Endothelial cell of umbilical vein (primary cell): ENCODE measurements at regions not wholly inside any gene's neighbourhood (a gene's known extent, or its start where the extent isn't known, plus 50 kb on each side); places are given as distances from the start of the nearest gene placed in this dataset.

ENCODE experiments used
- BruUV-seq: library from RNA; stranded (reverse); fragments of 400-500 nt; replicated peaks from 2 replicates; lab custom pipeline; 2021; lab: Mats Ljungman, UMichigan
- CTCF ChIA-PET: fragments of 300-600, 350-600 bp; sonication (Branson Sonifier 250); formaldehyde crosslinking; loops from one replicate; lab custom pipeline; 2021; ENCODE audit warnings: antibody characterized with exemption, inconsistent platforms; lab: Charles Lee
- POLR2A ChIA-PET: fragments of 300-600, 350-600 bp; sonication (Branson Sonifier 250); formaldehyde crosslinking; loops from one replicate; lab custom pipeline; 2021; ENCODE audit warnings: antibody characterized with exemption, inconsistent platforms; lab: Charles Lee
- DNase-seq: peaks from one replicate; pipeline ENCODE4 v3.0.0-alpha.2; 2011; ENCODE audit warnings: low read depth, low spot score
- FAIRE-seq: peaks from 2 replicates; lab custom pipeline; 2011; peaks lifted over from hg19 to GRCh38; lab: Jason Lieb, UNC
- H2AFZ ChIP-seq: 2 replicates; pipeline ENCODE4 v1.6.0; 2012; ENCODE audit warnings: low read depth, low read length, control low read depth, inconsistent platforms
- H3K27ac ChIP-seq: 2 replicates; pipeline ENCODE4 v1.5.1; 2011; ENCODE audit warnings: low read depth, mild to moderate bottlenecking, control low read depth, low read length, moderate library complexity; ENCODE audit not compliant: insufficient read depth
- H3K27me3 ChIP-seq, 2 experiments: 2 replicates each; pipeline versions ENCODE4 v1.6.0 to v1.6.1; 2011; ENCODE audit warnings: low read length in 2 of 2, mixed read lengths in 1 of 2; ENCODE audit not compliant: control insufficient read depth in 2 of 2, insufficient read depth in 2 of 2
- H3K36me3 ChIP-seq, 2 experiments: 2 replicates in 1 of 2; 3 replicates in 1 of 2; pipeline ENCODE4 v1.5.1; 2011; ENCODE audit warnings: low read length in 2 of 2, mild to moderate bottlenecking in 1 of 2, moderate library complexity in 1 of 2; ENCODE audit not compliant: control insufficient read depth in 2 of 2, insufficient read depth in 2 of 2; ENCODE audit errors: extremely low read depth in 1 of 2
- H3K4me1 ChIP-seq: 3 replicates; pipeline ENCODE4 v1.5.1; 2011; ENCODE audit warnings: mild to moderate bottlenecking, low read length; ENCODE audit not compliant: control insufficient read depth, insufficient read depth; ENCODE audit errors: extremely low read depth
- H3K4me2 ChIP-seq: 2 replicates; pipeline ENCODE4 v1.6.1; 2011; ENCODE audit warnings: low read length, control low read depth, mixed read lengths; ENCODE audit not compliant: insufficient read depth
- H3K4me3 ChIP-seq, 3 experiments: fragments of 200-600 bp in 1 of 3; sonication (generic), shearing (Covaris generic) in 1 of 3; replicated peaks in 1 of 3; 2 replicates each; pipeline ENCODE4 v1.5.1; 2011 to 2016; ENCODE audit warnings: control low read depth in 3 of 3, low read length in 3 of 3, mild to moderate bottlenecking in 2 of 3, inconsistent platforms in 1 of 3, low read depth in 1 of 3, moderate library complexity in 1 of 3; ENCODE audit not compliant: insufficient read depth in 1 of 3
- H3K79me2 ChIP-seq: 2 replicates; pipeline ENCODE4 v1.6.0; 2012; ENCODE audit warnings: low read length, inconsistent platforms; ENCODE audit not compliant: control insufficient read depth, insufficient read depth
- H3K9ac ChIP-seq: replicated peaks from 2 replicates; pipeline ENCODE3; 2011; ENCODE audit warnings: low read length, control low read depth; ENCODE audit not compliant: insufficient read depth; ENCODE audit errors: extremely low read depth
- H3K9me1 ChIP-seq: replicated peaks from 3 replicates; pipeline ENCODE4 v1.6.0; 2011; ENCODE audit warnings: mild to moderate bottlenecking, low read length; ENCODE audit not compliant: control insufficient read depth, insufficient read depth; ENCODE audit errors: extremely low read depth
- H3K9me3 ChIP-seq: replicated peaks from 2 replicates; pipeline ENCODE4 v1.5.1; 2012; ENCODE audit warnings: low read length, inconsistent platforms; ENCODE audit not compliant: control insufficient read depth, insufficient read depth
- H4K20me1 ChIP-seq: replicated peaks from 2 replicates; pipeline ENCODE3; 2011; ENCODE audit warnings: mild to moderate bottlenecking, low read length; ENCODE audit not compliant: control insufficient read depth, insufficient read depth; ENCODE audit errors: extremely low read depth
- EZH2 ChIP-seq: IDR thresholded peaks from 2 replicates; pipeline ENCODE4 v1.6.1; 2012; ENCODE audit warnings: borderline replicate concordance, low read depth, mild to moderate bottlenecking, moderate library complexity, low read length, inconsistent platforms; ENCODE audit not compliant: severe bottlenecking
- FOS ChIP-seq: IDR thresholded peaks from 2 replicates; pipeline ENCODE4 v1.6.1; 2011; ENCODE audit warnings: mild to moderate bottlenecking, low read length, moderate library complexity, borderline replicate concordance; ENCODE audit not compliant: insufficient read depth
- GATA2 ChIP-seq: IDR thresholded peaks from 2 replicates; pipeline ENCODE4 v1.7.0; 2011; ENCODE audit warnings: low read depth, mild to moderate bottlenecking, moderate library complexity, mixed read lengths, low read length; ENCODE audit not compliant: insufficient read length, insufficient read depth
- JUN ChIP-seq: IDR thresholded peaks from 2 replicates; pipeline ENCODE4 v1.6.1; 2011; ENCODE audit warnings: borderline replicate concordance, low read depth; ENCODE audit not compliant: insufficient read length, insufficient read depth
- MYC ChIP-seq: IDR thresholded peaks from one replicate; pipeline ENCODE4 v1.6.1; 2011; ENCODE audit warnings: mild to moderate bottlenecking, low read depth, low read length
- POLR2A ChIP-seq: IDR thresholded peaks from 2 replicates; pipeline ENCODE4 v1.6.1; 2012; ENCODE audit warnings: low read depth, mild to moderate bottlenecking, control low read depth, low read length
- POLR2AphosphoS5 ChIP-seq: IDR thresholded peaks from 2 replicates; pipeline ENCODE4 v1.6.1; 2012; ENCODE audit warnings: low read depth, mild to moderate bottlenecking, control low read depth, low read length, moderate library complexity; ENCODE audit not compliant: insufficient read depth
- dilution Hi-C: fragments of 300-500 bp; cut with MboI; formaldehyde crosslinking; loops from one replicate; pipeline ENCODE4 v1.15.0; 2019; ENCODE audit warnings: low sequenced_read_pairs; ENCODE audit not compliant: extremely low pct_ligation_motif_present
- intact Hi-C: fragments of 100-400 bp; cut with micrococcal nuclease; formaldehyde crosslinking; loops from one replicate; pipeline ENCODE4 v1.10.0; 2022
- TF ChIP-seq, protein P1 (sequence below), 2 donors: IDR thresholded peaks; 1 replicate in 1 of 2; 2 replicates in 1 of 2; pipeline ENCODE4 v1.5.1; 2011; ENCODE audit warnings: low read length in 2 of 2, mild to moderate bottlenecking in 2 of 2, moderate library complexity in 2 of 2, control low read depth in 1 of 2, inconsistent platforms in 1 of 2, low read depth in 1 of 2; ENCODE audit not compliant: insufficient read depth in 1 of 2; ENCODE audit errors: extremely low read depth in 1 of 2
- TF ChIP-seq, protein P2 (sequence below): IDR thresholded peaks from 2 replicates; pipeline ENCODE4 v1.6.1; 2011; ENCODE audit not compliant: insufficient read depth, insufficient read length

DNA sequence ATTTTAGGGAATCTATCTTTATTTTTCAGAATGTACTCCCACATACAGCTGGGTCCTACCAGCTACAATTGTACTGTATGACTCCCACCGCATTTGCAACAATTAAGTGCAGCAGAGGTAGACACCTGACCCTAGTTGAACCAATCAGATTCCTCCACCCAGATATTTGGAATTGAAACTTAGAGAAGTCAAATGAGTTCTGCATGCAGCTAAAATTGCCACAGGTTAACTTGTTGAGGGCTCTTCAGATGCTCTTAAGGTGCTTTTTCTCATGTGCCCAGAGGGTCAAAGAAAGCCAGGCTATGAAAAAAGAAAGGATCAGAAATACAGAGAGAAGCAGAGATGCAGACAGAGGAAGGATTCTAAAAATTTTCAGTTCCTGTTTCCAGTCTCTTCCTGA lies 68.0 kb upstream of the TES start:
- H3K27ac ChIP-seq = no peak overlapping the region
- intact Hi-C loops (no loop called here), dilution Hi-C loops (no loop called here)
- no peak overlapping the region for H2AFZ ChIP-seq
- TF ChIP-seq, protein P1, sequence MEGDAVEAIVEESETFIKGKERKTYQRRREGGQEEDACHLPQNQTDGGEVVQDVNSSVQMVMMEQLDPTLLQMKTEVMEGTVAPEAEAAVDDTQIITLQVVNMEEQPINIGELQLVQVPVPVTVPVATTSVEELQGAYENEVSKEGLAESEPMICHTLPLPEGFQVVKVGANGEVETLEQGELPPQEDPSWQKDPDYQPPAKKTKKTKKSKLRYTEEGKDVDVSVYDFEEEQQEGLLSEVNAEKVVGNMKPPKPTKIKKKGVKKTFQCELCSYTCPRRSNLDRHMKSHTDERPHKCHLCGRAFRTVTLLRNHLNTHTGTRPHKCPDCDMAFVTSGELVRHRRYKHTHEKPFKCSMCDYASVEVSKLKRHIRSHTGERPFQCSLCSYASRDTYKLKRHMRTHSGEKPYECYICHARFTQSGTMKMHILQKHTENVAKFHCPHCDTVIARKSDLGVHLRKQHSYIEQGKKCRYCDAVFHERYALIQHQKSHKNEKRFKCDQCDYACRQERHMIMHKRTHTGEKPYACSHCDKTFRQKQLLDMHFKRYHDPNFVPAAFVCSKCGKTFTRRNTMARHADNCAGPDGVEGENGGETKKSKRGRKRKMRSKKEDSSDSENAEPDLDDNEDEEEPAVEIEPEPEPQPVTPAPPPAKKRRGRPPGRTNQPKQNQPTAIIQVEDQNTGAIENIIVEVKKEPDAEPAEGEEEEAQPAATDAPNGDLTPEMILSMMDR (IDR thresholded peaks at IDR 0.05; ENCODE audit: extremely low read depth in 1 of 2, insufficient read depth in 1 of 2, low read depth in 1 of 2, low read length in 2 of 2) = no peak
- TF ChIP-seq EZH2 (no peak), JUN (no peak), GATA2 (no peak), POLR2A (no peak), MYC (no peak), POLR2AphosphoS5 (no peak), FOS (no peak)
- TF ChIP-seq, protein P2, sequence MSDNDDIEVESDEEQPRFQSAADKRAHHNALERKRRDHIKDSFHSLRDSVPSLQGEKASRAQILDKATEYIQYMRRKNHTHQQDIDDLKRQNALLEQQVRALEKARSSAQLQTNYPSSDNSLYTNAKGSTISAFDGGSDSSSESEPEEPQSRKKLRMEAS = no peak
- H3K9ac ChIP-seq = no peak overlapping the region
- FAIRE-seq (no peak), DNase-seq (no peak)
- no peaks in the 10 kb centered on the region for H3K27me3 ChIP-seq
- POLR2A ChIA-PET = no interaction called here
- BruUV-seq = no TSS peak
- no peaks in the 10 kb centered on the region for H3K4me1 ChIP-seq
- no peaks in the 10 kb centered on the region for H3K36me3 ChIP-seq
- H3K9me3 ChIP-seq = no peaks in the 10 kb centered on the region
- no peaks in the 10 kb centered on the region for H4K20me1 ChIP-seq
- no peaks in the 10 kb centered on the region for H3K79me2 ChIP-seq
- no peak overlapping the region for H3K4me3 ChIP-seq
- no peaks in the 10 kb centered on the region for H3K9me1 ChIP-seq
- CTCF ChIA-PET = interaction anchor here (1.2 to 1.4 kb wide), 2 partner anchors 17 to 93 kb away, joined by 3 read pairs; no protein-coding TSS in a partner anchor
- no peak overlapping the region for H3K4me2 ChIP-seq
